AG09309 (cell line): ENCODE measurements at regions not wholly inside any gene's neighbourhood (a gene's known extent, or its start where the extent isn't known, plus 50 kb on each side); places are given as distances from the start of the nearest gene placed in this dataset.
"Not testable (repeated sequence)": the region's sequence is repeated elsewhere in the genome, so short reads cannot be mapped to it uniquely, and the experiment has no call there.

Experiments used
- DNase-seq: peaks from one replicate; pipeline ENCODE4 v3.0.0-alpha.2; 2010; ENCODE audit warnings: low read depth
- H3K4me3 ChIP-seq: 2 replicates; pipeline ENCODE4 v1.5.1; 2011; ENCODE audit warnings: mild to moderate bottlenecking, low read depth, low read length, moderate library complexity; ENCODE audit not compliant: control insufficient read depth
- TF ChIP-seq, protein P1 (sequence below): IDR thresholded peaks from 2 replicates; pipeline ENCODE4 v1.5.1; 2011; ENCODE audit warnings: mild to moderate bottlenecking, low read depth, low read length, inconsistent platforms; ENCODE audit not compliant: insufficient read depth, control insufficient read depth; ENCODE audit errors: missing control alignments

DNA sequence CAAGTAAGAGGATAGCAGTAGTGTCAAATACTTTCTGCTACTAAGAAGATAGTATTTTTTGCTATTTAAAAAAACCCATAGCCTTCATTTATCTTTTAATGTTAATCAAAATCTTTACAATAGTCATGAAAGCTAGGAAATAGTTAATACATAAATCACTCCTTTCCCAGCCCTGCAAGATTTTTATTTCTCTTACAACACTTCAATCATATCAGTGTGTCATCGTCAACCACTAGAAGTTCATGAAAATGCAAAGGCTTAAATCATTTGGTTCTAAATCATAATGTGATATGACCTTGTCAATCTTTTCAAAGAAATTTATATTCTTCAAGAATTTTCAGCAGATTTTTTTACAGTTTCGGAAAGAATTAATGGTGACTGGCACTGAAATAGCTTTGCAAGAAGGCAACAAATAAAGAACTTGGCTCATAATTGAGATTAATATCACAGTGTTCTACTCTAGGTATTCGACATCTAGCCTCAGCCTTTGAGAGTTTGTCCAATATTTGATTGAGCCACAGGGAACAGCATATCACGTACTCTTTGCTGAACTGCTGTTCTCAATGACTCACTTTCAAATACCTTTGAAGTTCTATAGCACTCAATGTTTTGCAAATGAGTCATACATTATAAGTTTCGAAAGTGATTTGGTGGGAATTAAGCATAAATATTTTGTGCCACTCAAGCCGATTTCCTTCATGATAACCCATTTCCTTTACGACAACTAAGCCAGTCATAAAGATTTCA, 384.0 kb upstream of the FOXG1 start:
- DNase-seq, result no peak
- TF ChIP-seq, protein P1, sequence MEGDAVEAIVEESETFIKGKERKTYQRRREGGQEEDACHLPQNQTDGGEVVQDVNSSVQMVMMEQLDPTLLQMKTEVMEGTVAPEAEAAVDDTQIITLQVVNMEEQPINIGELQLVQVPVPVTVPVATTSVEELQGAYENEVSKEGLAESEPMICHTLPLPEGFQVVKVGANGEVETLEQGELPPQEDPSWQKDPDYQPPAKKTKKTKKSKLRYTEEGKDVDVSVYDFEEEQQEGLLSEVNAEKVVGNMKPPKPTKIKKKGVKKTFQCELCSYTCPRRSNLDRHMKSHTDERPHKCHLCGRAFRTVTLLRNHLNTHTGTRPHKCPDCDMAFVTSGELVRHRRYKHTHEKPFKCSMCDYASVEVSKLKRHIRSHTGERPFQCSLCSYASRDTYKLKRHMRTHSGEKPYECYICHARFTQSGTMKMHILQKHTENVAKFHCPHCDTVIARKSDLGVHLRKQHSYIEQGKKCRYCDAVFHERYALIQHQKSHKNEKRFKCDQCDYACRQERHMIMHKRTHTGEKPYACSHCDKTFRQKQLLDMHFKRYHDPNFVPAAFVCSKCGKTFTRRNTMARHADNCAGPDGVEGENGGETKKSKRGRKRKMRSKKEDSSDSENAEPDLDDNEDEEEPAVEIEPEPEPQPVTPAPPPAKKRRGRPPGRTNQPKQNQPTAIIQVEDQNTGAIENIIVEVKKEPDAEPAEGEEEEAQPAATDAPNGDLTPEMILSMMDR, result no peak
- H3K4me3 ChIP-seq, result no peak overlapping the region

DNA sequence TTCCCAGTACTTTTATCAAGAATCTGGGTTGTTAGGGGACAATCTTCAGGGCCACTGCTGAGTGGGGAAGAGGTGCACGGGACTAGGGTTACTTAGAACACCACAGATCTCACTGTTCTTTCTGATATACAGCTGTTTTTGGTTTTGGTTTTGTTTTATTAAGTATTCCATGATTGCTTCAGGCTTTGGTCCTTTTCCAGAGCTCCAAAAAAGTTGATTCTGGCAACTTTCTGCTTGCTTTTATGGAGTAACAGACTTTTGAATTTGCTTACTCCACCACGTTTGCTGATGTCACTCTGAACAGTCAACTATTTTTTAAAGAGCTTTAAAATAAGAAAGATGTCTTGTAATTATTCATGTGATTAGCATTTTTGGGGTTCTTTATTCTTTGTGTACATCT, 368.1 kb upstream of the FOXG1 start:
- TF ChIP-seq, protein P1, result no peak
- no peak for DNase-seq

DNA sequence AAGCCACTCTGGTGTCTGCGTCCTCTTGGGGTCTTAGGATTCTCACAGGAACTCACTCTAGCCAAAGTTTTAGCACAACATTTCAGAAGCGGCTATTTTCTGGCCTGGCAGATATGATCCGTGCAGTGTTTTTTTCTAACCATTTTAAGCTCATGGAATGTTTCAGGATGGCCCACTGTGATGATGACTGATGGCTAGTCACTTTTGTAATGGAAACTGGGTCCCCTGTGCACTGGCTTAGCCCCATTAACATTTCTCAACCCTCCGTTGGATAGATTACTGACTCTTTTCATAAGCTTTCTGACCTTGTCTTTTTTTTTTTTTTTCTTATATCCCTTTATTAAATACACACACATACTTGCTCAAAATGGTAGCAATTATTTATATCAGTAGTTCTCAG, 364.9 kb upstream of the FOXG1 start:
- not testable (repeated sequence) for DNase-seq, H3K4me3 ChIP-seq

More for the DNA sequence above, 368.1 kb upstream of the FOXG1 start:
- H3K4me3 ChIP-seq, result no peak overlapping the region

DNA sequence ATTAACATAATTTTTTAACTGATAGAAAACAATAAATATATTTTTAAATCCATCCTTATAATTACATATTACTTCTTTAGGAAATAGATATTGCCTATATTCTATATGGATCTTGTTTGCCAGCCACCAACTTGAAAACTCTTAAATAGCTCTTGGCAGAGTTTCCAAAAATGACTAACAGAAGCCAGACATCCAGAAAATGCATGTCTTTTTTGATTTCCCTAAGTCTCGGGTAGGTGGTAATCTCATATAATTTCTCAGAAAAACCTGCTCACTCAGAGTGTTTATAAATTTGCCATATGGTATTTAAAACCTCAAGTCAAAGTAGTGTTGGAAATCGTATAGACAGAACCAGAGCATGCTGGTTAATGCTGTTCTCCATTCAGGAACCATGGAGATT, 360.4 kb upstream of the FOXG1 start:
- H3K4me3 ChIP-seq, result no peak overlapping the region
- TF ChIP-seq, protein P1, result no peak
- no peak for DNase-seq

DNA sequence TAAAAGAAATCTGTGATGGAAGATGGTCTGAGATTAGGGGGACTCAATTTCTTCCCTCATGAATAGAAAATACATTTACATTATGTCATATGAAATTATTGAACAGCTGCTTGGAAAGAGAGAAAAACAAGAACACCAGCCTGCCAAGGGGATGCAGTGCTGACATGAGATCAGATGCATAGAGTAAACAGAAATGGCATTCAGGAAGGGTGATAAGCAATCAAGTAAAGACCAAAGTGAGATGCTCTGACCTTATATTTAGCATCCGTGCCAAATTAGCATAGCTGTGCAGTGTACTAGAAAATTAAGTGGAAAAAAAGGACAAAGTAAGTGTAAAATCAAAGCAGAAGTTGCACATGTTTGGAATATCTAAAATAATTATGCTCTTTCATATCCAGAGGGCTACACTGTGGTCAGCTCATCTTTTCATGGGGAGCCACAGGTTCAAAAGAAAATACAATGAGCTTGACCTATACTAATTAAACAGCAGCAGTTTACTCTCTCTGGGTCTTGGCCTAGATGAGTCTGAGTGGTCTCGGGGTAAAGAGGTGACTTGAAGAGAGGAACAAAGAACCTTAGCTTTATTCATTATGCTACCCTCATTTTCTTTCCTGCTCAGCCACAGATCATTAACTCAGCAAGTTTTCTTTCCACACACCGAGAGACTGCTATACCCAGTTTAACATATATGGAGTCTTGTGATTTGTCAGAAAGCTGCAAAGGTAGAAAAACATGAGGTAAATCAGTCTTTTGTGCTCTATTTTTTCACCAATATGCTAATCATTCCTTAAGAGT, 359.4 kb upstream of the FOXG1 start:
- H3K4me3 ChIP-seq, result no peak overlapping the region
- DNase-seq, result no peak
- TF ChIP-seq, protein P1, result no peak

DNA sequence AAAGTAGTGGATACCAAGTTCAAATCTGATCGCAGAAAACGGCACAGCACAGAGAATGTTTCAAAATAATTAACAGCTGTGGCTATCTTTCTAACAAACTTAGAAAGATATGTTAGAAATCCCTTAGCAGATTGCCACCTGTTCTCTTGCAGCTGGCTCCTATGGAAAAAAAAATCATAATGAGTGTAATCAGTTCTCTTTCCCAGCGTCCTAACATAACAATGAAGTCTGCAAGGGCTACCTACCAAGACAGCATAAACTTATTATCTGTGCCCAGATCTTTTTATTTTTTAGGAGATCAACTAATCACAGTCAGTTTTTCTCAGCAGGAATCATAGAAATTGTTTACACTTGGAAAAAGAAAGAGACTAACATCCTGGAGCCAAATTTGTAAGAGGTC, 358.6 kb upstream of the FOXG1 start:
- TF ChIP-seq, protein P1, result no peak
- H3K4me3 ChIP-seq, result no peak overlapping the region
- DNase-seq, result no peak

DNA sequence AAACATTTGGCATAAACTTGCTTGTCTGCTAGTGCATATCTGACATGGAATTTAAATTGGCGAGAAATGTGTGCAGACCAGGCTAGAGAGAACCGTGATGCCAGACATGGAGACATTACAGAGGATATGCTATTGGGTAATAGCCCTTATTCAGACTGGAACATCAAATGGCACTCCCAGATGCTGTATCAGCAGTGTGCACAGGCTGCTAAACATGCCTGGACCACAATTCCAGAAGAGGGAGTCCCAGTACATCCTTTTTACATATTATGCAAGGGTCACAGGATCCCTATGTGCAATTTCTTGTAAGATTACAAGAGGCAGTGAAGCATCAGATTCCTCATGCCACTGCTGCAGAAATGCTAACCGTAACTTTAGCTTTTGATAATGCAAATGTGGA, 354.5 kb upstream of the FOXG1 start:
- TF ChIP-seq, protein P1, result no peak
- no peak for DNase-seq

More for the DNA sequence above, 354.5 kb upstream of the FOXG1 start:
- H3K4me3 ChIP-seq, result no peak overlapping the region
